Keratinocyte (primary cell): ENCODE measurements at regions not wholly inside any gene's neighbourhood (a gene's known extent, or its start where the extent isn't known, plus 50 kb on each side); places are given as distances from the start of the nearest gene placed in this dataset.

ENCODE experiments used
- DNase-seq: peaks from one replicate; pipeline ENCODE4 v3.0.0-alpha.2; 2011; ENCODE audit warnings: low read depth, missing footprints, low spot score
- FAIRE-seq: peaks from 2 replicates; lab custom pipeline; 2011; peaks lifted over from hg19 to GRCh38; lab: Jason Lieb, UNC
- H2AFZ ChIP-seq: 2 replicates; pipeline ENCODE4 v1.6.0; 2012; ENCODE audit warnings: low read length, control low read depth, inconsistent platforms; ENCODE audit not compliant: control insufficient read depth
- H3K27ac ChIP-seq: 2 replicates; pipeline ENCODE4 v1.5.1; 2011; ENCODE audit warnings: low read length; ENCODE audit not compliant: control insufficient read depth, insufficient read depth
- H3K27me3 ChIP-seq: 3 replicates; pipeline ENCODE4 v1.6.0; 2011; ENCODE audit warnings: low read length; ENCODE audit not compliant: control insufficient read depth, insufficient read depth; ENCODE audit errors: extremely low read depth
- H3K36me3 ChIP-seq, 2 experiments: 2 replicates in 1 of 2; 3 replicates in 1 of 2; pipeline ENCODE4 v1.5.1; 2011; ENCODE audit warnings: low read length in 2 of 2, mild to moderate bottlenecking in 1 of 2; ENCODE audit not compliant: control insufficient read depth in 2 of 2, insufficient read depth in 2 of 2; ENCODE audit errors: extremely low read depth in 1 of 2
- H3K4me1 ChIP-seq: 3 replicates; pipeline ENCODE4 v1.5.1; 2011; ENCODE audit warnings: low read length; ENCODE audit not compliant: control insufficient read depth, insufficient read depth; ENCODE audit errors: extremely low read depth
- H3K4me2 ChIP-seq: 3 replicates; pipeline ENCODE4 v1.6.0; 2011; ENCODE audit warnings: low read depth, low read length; ENCODE audit not compliant: control insufficient read depth, insufficient read depth; ENCODE audit errors: extremely low read depth
- H3K4me3 ChIP-seq, 3 experiments: fragments of 200-600 bp in 1 of 3; sonication (generic) in 1 of 3; 2 replicates in 2 of 3; 3 replicates in 1 of 3; pipeline ENCODE4 v1.5.1; 2011 to 2016; ENCODE audit warnings: low read length in 3 of 3, mild to moderate bottlenecking in 3 of 3, control low read depth in 2 of 3, inconsistent platforms in 1 of 3, low read depth in 1 of 3, mixed read lengths in 1 of 3, mixed run types in 1 of 3, moderate library complexity in 1 of 3; ENCODE audit not compliant: control insufficient read depth in 2 of 3, insufficient read depth in 2 of 3; ENCODE audit errors: extremely low read depth in 1 of 3
- H3K79me2 ChIP-seq: 2 replicates; pipeline ENCODE4 v1.6.0; 2012; ENCODE audit warnings: low read length; ENCODE audit not compliant: control insufficient read depth, insufficient read depth
- H3K9ac ChIP-seq: 3 replicates; pipeline ENCODE4 v1.6.0; 2011; ENCODE audit warnings: low read length; ENCODE audit not compliant: control insufficient read depth, insufficient read depth; ENCODE audit errors: extremely low read depth
- H3K9me1 ChIP-seq: 3 replicates; pipeline ENCODE4 v1.6.0; 2011; ENCODE audit warnings: low read length; ENCODE audit not compliant: control insufficient read depth, insufficient read depth; ENCODE audit errors: extremely low read depth
- H3K9me3 ChIP-seq: 2 replicates; pipeline ENCODE4 v1.5.1; 2012; ENCODE audit warnings: low read depth, low read length; ENCODE audit not compliant: control insufficient read depth
- H4K20me1 ChIP-seq: 3 replicates; pipeline ENCODE4 v1.6.0; 2011; ENCODE audit warnings: low read length; ENCODE audit not compliant: control insufficient read depth, insufficient read depth; ENCODE audit errors: extremely low read depth
- CTCF ChIP-seq, 3 experiments: IDR thresholded peaks in 1 of 3; conservative IDR thresholded peaks in 1 of 3; optimal IDR thresholded peaks in 1 of 3; 2 replicates in 2 of 3; 3 replicates in 1 of 3; pipeline versions ENCODE3 to v1.5.1; 2011; ENCODE audit warnings: low read length in 3 of 3, mild to moderate bottlenecking in 3 of 3, moderate library complexity in 2 of 3, control low read depth in 1 of 3, inconsistent platforms in 1 of 3; ENCODE audit not compliant: insufficient read depth in 2 of 3; ENCODE audit errors: extremely low read depth in 1 of 3
- EZH2 ChIP-seq: IDR thresholded peaks from one replicate; pipeline ENCODE4 v1.6.1; 2012; ENCODE audit warnings: inconsistent platforms, mild to moderate bottlenecking, low read length, moderate library complexity
- dilution Hi-C: fragments of 300-500 bp; cut with MboI; formaldehyde crosslinking; loops from one replicate; pipeline ENCODE4 v1.7.0; 2020; ENCODE audit warnings: low sequenced_read_pairs; ENCODE audit not compliant: extremely low pct_ligation_motif_present

- dilution Hi-C loops: no loop called here
- H2AFZ ChIP-seq: no peak overlapping the region
- no peaks in the 10 kb centered on the region for H3K36me3 ChIP-seq
- no peak overlapping the region for H3K9ac ChIP-seq
- H3K4me2 ChIP-seq: no peak overlapping the region
- H3K9me1 ChIP-seq: no peaks in the 10 kb centered on the region
- no peaks in the 10 kb centered on the region for H3K4me1 ChIP-seq
- TF ChIP-seq EZH2 (no peak), CTCF (optimal IDR thresholded peaks at IDR 0.05 in 1 of 3, IDR thresholded peaks at IDR 0.05 in 1 of 3, conservative IDR thresholded peaks at IDR 0.05 in 1 of 3; ENCODE audit: extremely low read depth in 1 of 3, insufficient read depth in 2 of 3, low read length in 3 of 3) (no peak)
- H3K9me3 ChIP-seq: no peaks in the 10 kb centered on the region
- no peak overlapping the region for H3K4me3 ChIP-seq
- no peak overlapping the region for H3K27ac ChIP-seq
- H3K27me3 ChIP-seq: no peaks in the 10 kb centered on the region
- H3K79me2 ChIP-seq: no peaks in the 10 kb centered on the region
- H4K20me1 ChIP-seq: no peaks in the 10 kb centered on the region
- DNase-seq: no peak
- no peak for FAIRE-seq
Measured at GRCh38 chr4:64880557-64880956, 471.3 kb upstream of the TECRL start.

DNA sequence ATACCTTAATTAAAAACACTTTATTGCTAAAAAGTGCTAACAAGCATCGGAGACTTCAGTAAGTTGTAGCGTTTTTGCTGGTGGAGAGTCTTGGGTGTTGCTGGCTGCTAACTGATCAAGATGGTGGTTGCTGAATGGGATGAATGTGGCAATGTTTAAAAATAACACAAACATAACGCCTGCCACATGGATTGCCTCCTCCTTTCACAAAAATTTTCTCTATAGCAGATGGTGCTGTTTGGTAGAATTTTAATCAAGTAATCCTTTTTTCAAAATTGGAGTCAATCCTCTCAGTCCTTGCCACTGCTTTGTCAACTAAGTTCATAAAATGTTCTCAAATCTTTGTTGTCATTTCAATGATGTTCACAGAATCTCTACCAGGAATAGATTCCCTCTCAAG lies 466.8 kb upstream of the TECRL start:
- Histone ChIP-seq H3K4me3 (no peak overlapping the region), H3K36me3 (no peaks in the 10 kb centered on the region), H2AFZ (no peak overlapping the region), H3K27me3 (no peaks in the 10 kb centered on the region), H4K20me1 (no peaks in the 10 kb centered on the region), H3K4me1 (no peaks in the 10 kb centered on the region), H3K9me1 (no peaks in the 10 kb centered on the region), H3K4me2 (no peak overlapping the region), H3K9me3 (no peaks in the 10 kb centered on the region), H3K27ac (no peak overlapping the region), H3K9ac (no peak overlapping the region), H3K79me2 (no peaks in the 10 kb centered on the region)
- dilution Hi-C loops: no loop called here
- DNase-seq: no peak
- TF ChIP-seq EZH2 (no peak), CTCF (optimal IDR thresholded peaks at IDR 0.05 in 1 of 3, IDR thresholded peaks at IDR 0.05 in 1 of 3, conservative IDR thresholded peaks at IDR 0.05 in 1 of 3; ENCODE audit: extremely low read depth in 1 of 3, insufficient read depth in 2 of 3, low read length in 3 of 3) (no peak)
- no peak for FAIRE-seq
